ENCODE measurements at regions not wholly inside any gene's neighbourhood (a gene's known extent, or its start where the extent isn't known, plus 50 kb on each side); places are given as distances from the start of the nearest gene placed in this dataset.

DNA sequence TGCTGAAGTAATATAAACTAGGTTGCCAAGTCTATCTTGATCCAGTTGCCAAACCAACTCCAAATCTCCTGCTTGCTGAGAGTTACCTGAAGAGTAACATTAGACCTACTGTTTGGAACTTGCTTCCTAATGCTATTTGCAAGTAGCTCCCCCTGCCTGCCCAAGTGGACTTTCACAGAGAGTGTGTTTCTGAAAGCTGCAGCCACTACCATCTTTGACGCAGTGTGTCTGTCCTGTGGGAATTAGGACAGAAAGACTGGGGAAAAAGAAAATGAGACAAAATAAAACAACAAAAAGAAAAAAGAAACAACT, 195.0 kb upstream of the HS3ST1 start:
- Histone ChIP-seq H3K4me3 (ENCODE audit: low read depth, low read length) (no peak overlapping the region), H3K27ac (ENCODE audit: extremely low read depth, low read depth, low read length) (no peak overlapping the region), H3K9me3 (ENCODE audit: control insufficient read depth, insufficient read depth, low read depth, low read length) (no peaks in the 10 kb centered on the region), H3K4me1 (ENCODE audit: control insufficient read depth, insufficient read depth, low read length) (no peaks in the 10 kb centered on the region), H3K36me3 (ENCODE audit: control insufficient read depth in 2 of 2, insufficient read depth in 1 of 2, low read length in 2 of 2) (no peaks in the 10 kb centered on the region)
- CTCF ChIA-PET, result interaction anchor here (0.7 to 1.3 kb wide), 3 partner anchors 11 to 1041 kb away, joined by 3 to 4 read pairs (median 3); no protein-coding TSS in a partner anchor
- POLR2A ChIA-PET, result no interaction called here
- no peak for TF ChIP-seq ZNF514 (tag by site-specific recombination; IDR thresholded peaks at IDR 0.05)

DNA sequence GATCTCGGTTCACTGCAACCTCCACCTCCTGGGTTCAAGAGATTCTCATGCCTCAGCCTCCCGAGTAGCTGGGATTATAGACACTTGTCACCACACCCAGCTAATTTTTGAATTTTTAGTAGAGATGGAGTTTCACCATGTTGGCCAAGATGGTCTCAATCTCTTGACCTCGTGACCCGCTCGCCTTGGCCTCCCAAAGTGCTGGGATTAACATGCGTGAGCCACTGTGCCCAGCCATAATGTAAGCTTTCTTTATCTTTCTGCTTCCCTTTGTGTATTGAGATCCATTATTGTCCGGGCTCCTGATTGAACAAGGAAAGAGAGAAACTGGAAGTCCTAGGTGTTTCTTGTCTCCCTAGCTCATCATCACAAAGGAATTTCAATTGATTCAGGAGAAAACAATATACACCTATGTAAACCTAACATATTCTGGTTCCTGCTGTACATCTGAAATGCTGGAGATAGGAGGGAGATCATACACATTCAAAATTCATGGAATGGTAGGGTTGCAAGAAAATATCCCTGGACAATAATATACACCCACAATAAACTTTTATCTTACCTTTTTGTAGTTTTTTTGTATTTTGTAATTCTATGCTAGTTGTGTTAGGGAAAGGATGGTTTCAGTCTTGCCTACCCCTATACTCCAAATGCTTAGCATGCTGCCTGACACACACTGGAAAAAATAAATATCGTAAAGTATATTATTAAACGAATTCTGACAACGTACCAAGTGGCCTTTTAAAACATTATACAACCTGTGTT, 194.4 kb upstream of the HS3ST1 start:
- TF ChIP-seq, protein P1, sequence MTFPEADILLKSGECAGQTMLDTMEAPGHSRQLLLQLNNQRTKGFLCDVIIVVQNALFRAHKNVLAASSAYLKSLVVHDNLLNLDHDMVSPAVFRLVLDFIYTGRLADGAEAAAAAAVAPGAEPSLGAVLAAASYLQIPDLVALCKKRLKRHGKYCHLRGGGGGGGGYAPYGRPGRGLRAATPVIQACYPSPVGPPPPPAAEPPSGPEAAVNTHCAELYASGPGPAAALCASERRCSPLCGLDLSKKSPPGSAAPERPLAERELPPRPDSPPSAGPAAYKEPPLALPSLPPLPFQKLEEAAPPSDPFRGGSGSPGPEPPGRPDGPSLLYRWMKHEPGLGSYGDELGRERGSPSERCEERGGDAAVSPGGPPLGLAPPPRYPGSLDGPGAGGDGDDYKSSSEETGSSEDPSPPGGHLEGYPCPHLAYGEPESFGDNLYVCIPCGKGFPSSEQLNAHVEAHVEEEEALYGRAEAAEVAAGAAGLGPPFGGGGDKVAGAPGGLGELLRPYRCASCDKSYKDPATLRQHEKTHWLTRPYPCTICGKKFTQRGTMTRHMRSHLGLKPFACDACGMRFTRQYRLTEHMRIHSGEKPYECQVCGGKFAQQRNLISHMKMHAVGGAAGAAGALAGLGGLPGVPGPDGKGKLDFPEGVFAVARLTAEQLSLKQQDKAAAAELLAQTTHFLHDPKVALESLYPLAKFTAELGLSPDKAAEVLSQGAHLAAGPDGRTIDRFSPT (tag by site-specific recombination; IDR thresholded peaks at IDR 0.05), result no peak
- TF ChIP-seq GLIS1 (tag by site-specific recombination; IDR thresholded peaks at IDR 0.05) (no peak), ZNF585B (tag by site-specific recombination; IDR thresholded peaks at IDR 0.05) (no peak), ZNF394 (tag by site-specific recombination; IDR thresholded peaks at IDR 0.05; ENCODE audit: borderline replicate concordance) (no peak), ZNF302 (tag by site-specific recombination; IDR thresholded peaks at IDR 0.05; ENCODE audit: low read depth) (no peak), ZNF624 (tag by site-specific recombination; IDR thresholded peaks at IDR 0.05) (no peak), HOXC10 (CRISPR knock-in tag; IDR thresholded peaks at IDR 0.05) (no peak)
- TF ChIP-seq, protein P2, sequence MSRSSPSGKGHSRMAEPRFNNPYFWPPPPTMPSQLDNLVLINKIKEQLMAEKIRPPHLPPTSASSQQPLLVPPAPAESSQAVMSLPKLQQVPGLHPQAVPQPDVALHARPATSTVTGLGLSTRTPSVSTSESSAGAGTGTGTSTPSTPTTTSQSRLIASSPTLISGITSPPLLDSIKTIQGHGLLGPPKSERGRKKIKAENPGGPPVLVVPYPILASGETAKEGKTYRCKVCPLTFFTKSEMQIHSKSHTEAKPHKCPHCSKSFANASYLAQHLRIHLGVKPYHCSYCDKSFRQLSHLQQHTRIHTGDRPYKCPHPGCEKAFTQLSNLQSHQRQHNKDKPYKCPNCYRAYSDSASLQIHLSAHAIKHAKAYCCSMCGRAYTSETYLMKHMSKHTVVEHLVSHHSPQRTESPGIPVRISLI (tag by site-specific recombination; IDR thresholded peaks at IDR 0.05), result no peak
- TF ChIP-seq, protein P3, sequence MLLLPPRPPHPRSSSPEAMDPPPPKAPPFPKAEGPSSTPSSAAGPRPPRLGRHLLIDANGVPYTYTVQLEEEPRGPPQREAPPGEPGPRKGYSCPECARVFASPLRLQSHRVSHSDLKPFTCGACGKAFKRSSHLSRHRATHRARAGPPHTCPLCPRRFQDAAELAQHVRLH (tag by site-specific recombination; IDR thresholded peaks at IDR 0.05), result no peak
- CTCF ChIA-PET, result interaction anchor here (0.8 to 1.3 kb wide), 2 partner anchors 8 to 11 kb away, joined by 3 read pairs; no protein-coding TSS in a partner anchor
- H3K9me3 ChIP-seq (ENCODE audit: control insufficient read depth, insufficient read depth, low read depth, low read length), result no peaks in the 10 kb centered on the region
- H3K4me3 ChIP-seq (ENCODE audit: low read depth, low read length), result no peak overlapping the region
- no peaks in the 10 kb centered on the region for H3K36me3 ChIP-seq (ENCODE audit: control insufficient read depth in 2 of 2, insufficient read depth in 1 of 2, low read length in 2 of 2)
- no peak overlapping the region for H3K27ac ChIP-seq (ENCODE audit: extremely low read depth, low read depth, low read length)
- POLR2A ChIA-PET, result no interaction called here
- H3K4me1 ChIP-seq (ENCODE audit: control insufficient read depth, insufficient read depth, low read length), result no peaks in the 10 kb centered on the region

DNA sequence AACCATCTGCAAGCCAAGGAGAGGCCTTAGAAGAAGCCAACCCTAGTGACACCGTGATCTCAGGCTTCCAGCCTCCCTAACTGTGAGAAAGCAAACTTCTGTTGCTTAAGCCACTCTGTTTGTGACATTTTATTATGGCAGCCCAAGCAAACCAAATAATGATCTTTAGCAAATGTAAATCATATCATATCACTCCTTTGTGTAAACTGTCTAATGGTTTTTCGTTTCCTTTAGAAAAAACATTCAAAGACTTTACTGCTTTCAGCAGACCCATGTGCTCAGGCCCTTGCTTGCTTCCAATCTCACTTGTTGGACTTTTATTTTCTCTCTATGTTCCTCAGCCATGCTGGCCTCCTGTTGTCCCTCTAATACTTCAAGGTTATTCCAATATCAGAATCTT, 192.2 kb upstream of the HS3ST1 start:
- H3K4me1 ChIP-seq (ENCODE audit: control insufficient read depth, insufficient read depth, low read length), result no peaks in the 10 kb centered on the region
- ChIA-PET CTCF (interaction anchor here (0.7 kb wide), 1 partner anchor 73 kb away, joined by 4 read pairs; no protein-coding TSS in a partner anchor), POLR2A (no interaction called here)
- no peaks in the 10 kb centered on the region for H3K9me3 ChIP-seq (ENCODE audit: control insufficient read depth, insufficient read depth, low read depth, low read length)
- no peak overlapping the region for H3K27ac ChIP-seq (ENCODE audit: extremely low read depth, low read depth, low read length)
- H3K36me3 ChIP-seq (ENCODE audit: control insufficient read depth in 2 of 2, insufficient read depth in 1 of 2, low read length in 2 of 2), result no peaks in the 10 kb centered on the region
- no peak overlapping the region for H3K4me3 ChIP-seq (ENCODE audit: low read depth, low read length)
- no peak for TF ChIP-seq ZNF335 (tag by site-specific recombination; conservative IDR thresholded peaks at IDR 0.05)
- TF ChIP-seq, protein P4, sequence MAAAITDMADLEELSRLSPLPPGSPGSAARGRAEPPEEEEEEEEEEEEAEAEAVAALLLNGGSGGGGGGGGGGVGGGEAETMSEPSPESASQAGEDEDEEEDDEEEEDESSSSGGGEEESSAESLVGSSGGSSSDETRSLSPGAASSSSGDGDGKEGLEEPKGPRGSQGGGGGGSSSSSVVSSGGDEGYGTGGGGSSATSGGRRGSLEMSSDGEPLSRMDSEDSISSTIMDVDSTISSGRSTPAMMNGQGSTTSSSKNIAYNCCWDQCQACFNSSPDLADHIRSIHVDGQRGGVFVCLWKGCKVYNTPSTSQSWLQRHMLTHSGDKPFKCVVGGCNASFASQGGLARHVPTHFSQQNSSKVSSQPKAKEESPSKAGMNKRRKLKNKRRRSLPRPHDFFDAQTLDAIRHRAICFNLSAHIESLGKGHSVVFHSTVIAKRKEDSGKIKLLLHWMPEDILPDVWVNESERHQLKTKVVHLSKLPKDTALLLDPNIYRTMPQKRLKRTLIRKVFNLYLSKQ (tag by site-specific recombination; IDR thresholded peaks at IDR 0.05; ENCODE audit: borderline replicate concordance), result no peak
- no peak for TF ChIP-seq ZNF777 (tag by site-specific recombination; IDR thresholded peaks at IDR 0.05; ENCODE audit: borderline replicate concordance)
- TF ChIP-seq ZNF658 (tag by site-specific recombination; IDR thresholded peaks at IDR 0.05), result no peak
- TF ChIP-seq EGR2 (tag by site-specific recombination; IDR thresholded peaks at IDR 0.05; ENCODE audit: low read depth), result no peak
- TF ChIP-seq HOXC10 (CRISPR knock-in tag; IDR thresholded peaks at IDR 0.05), result no peak
- TF ChIP-seq ZNF560 (tag by site-specific recombination; IDR thresholded peaks at IDR 0.05; ENCODE audit: borderline replicate concordance), result no peak
- no peak for TF ChIP-seq ZNF16 (tag by site-specific recombination; IDR thresholded peaks at IDR 0.05; ENCODE audit: low read depth)
- no peak for TF ChIP-seq ZNF670 (tag by site-specific recombination; IDR thresholded peaks at IDR 0.05; ENCODE audit: low read depth)
- TF ChIP-seq KLF7 (tag by site-specific recombination; IDR thresholded peaks at IDR 0.05; ENCODE audit: borderline replicate concordance), result no peak
- TF ChIP-seq, protein P5, sequence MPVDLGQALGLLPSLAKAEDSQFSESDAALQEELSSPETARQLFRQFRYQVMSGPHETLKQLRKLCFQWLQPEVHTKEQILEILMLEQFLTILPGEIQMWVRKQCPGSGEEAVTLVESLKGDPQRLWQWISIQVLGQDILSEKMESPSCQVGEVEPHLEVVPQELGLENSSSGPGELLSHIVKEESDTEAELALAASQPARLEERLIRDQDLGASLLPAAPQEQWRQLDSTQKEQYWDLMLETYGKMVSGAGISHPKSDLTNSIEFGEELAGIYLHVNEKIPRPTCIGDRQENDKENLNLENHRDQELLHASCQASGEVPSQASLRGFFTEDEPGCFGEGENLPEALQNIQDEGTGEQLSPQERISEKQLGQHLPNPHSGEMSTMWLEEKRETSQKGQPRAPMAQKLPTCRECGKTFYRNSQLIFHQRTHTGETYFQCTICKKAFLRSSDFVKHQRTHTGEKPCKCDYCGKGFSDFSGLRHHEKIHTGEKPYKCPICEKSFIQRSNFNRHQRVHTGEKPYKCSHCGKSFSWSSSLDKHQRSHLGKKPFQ (tag by site-specific recombination; IDR thresholded peaks at IDR 0.05), result no peak
- no peak for TF ChIP-seq ZNF626 (tag by site-specific recombination; IDR thresholded peaks at IDR 0.05)
- no peak for TF ChIP-seq SP7 (tag by site-specific recombination; IDR thresholded peaks at IDR 0.05)
- TF ChIP-seq ZNF707 (tag by site-specific recombination; IDR thresholded peaks at IDR 0.05), result no peak
